B cell (primary cell): ENCODE measurements at regions not wholly inside any gene's neighbourhood (a gene's known extent, or its start where the extent isn't known, plus 50 kb on each side); places are given as distances from the start of the nearest gene placed in this dataset.

Experiments
- ATAC-seq: fragments of 200-7000 bp; cut with Tn5 transposase; one replicate; pipeline ENCODE4 v1.10.0; 2021; ENCODE audit warnings: low read depth, mild to moderate bottlenecking, moderate number of reproducible peaks, moderate library complexity
- CTCF ChIA-PET: fragments of 350-600 bp; sonication (Branson Sonifier 250); formaldehyde crosslinking; loops from one replicate; lab custom pipeline; 2021; ENCODE audit warnings: antibody characterized with exemption, inconsistent platforms; lab: Charles Lee
- POLR2A ChIA-PET: fragments of 350-600 bp; sonication (Branson Sonifier 250); formaldehyde crosslinking; loops from one replicate; lab custom pipeline; 2021; ENCODE audit warnings: antibody characterized with exemption; lab: Charles Lee
- DNase-seq: peaks from one replicate; pipeline ENCODE4 v3.0.0; 2013
- H2AFZ ChIP-seq: 2 replicates; pipeline ENCODE4 v1.6.1; 2012; ENCODE audit warnings: mild to moderate bottlenecking, low read depth, low read length; ENCODE audit not compliant: insufficient read depth, poor library complexity, severe bottlenecking
- H3K27ac ChIP-seq, 2 donors: 1 replicate in 1 of 2; 2 replicates in 1 of 2; pipeline ENCODE4 v1.5.1; 2012 to 2013; ENCODE audit warnings: low read length in 2 of 2, mild to moderate bottlenecking in 2 of 2, moderate library complexity in 1 of 2
- H3K27me3 ChIP-seq, 4 experiments: fragments of 200-600 bp in 1 of 4; sonication (generic) in 1 of 4; replicated peaks in 1 of 4; 1 replicate in 2 of 4; 2 replicates in 2 of 4; pipeline versions ENCODE4 v1.6.1 to v1.7.0; 2013 to 2016; ENCODE audit warnings: low read length in 3 of 4, mild to moderate bottlenecking in 2 of 4, mixed read lengths in 1 of 4, moderate library complexity in 1 of 4; ENCODE audit not compliant: insufficient read depth in 4 of 4, control insufficient read depth in 3 of 4; ENCODE audit errors: control extremely low read depth in 1 of 4
- H3K36me3 ChIP-seq, 2 experiments: replicated peaks in 1 of 2; 1 replicate in 1 of 2; 2 replicates in 1 of 2; pipeline versions ENCODE4 v1.6.1 to v1.7.1; 2013; ENCODE audit warnings: low read length in 1 of 2; ENCODE audit not compliant: insufficient read depth in 2 of 2, control insufficient read depth in 1 of 2; ENCODE audit errors: control extremely low read depth in 1 of 2, extremely low read depth in 1 of 2
- H3K4me1 ChIP-seq, 2 donors: fragments of 200-600 bp in 1 of 2; sonication (generic) in 1 of 2; 1 replicate in 1 of 2; 2 replicates in 1 of 2; pipeline versions ENCODE4 v1.5.1 to v1.6.1; 2013 to 2017; ENCODE audit warnings: low read length in 2 of 2; ENCODE audit not compliant: control insufficient read depth in 2 of 2, insufficient read depth in 2 of 2
- H3K4me2 ChIP-seq: replicated peaks from 2 replicates; pipeline ENCODE3; 2012; ENCODE audit warnings: mild to moderate bottlenecking, low read depth, low read length; ENCODE audit not compliant: poor library complexity, severe bottlenecking
- H3K4me3 ChIP-seq, 5 experiments: fragments of 200-600 bp in 1 of 5; sonication (generic) in 1 of 5; 1 replicate in 3 of 5; 2 replicates in 2 of 5; pipeline versions ENCODE4 v1.5.1 to v1.7.0; 2011 to 2016; ENCODE audit warnings: low read length in 4 of 5, mild to moderate bottlenecking in 4 of 5, low read depth in 2 of 5, control low read depth in 1 of 5, moderate library complexity in 1 of 5; ENCODE audit not compliant: insufficient read depth in 1 of 5; ENCODE audit errors: control extremely low read depth in 1 of 5, extremely low read depth in 1 of 5
- H3K79me2 ChIP-seq: fragments of 200-600 bp; sonication (generic); one replicate; pipeline ENCODE4 v1.6.0; 2016; ENCODE audit warnings: low read length; ENCODE audit not compliant: control insufficient read depth, insufficient read depth
- H3K9ac ChIP-seq: fragments of 200-600 bp; sonication (generic); 2 replicates; pipeline ENCODE4 v1.6.1; 2017; ENCODE audit warnings: mild to moderate bottlenecking, low read length, moderate library complexity
- H3K9me3 ChIP-seq, 3 donors: one replicate each; pipeline versions ENCODE4 v1.6.1 to v1.7.1; 2013; ENCODE audit warnings: low read length in 2 of 3; ENCODE audit not compliant: control insufficient read depth in 2 of 3, insufficient read depth in 1 of 3; ENCODE audit errors: control extremely low read depth in 1 of 3
- H4K20me1 ChIP-seq: 2 replicates; pipeline ENCODE4 v1.6.0; 2012; ENCODE audit warnings: mild to moderate bottlenecking, low read length; ENCODE audit not compliant: insufficient read depth, control insufficient read depth, poor library complexity, severe bottlenecking
- H3K27ac Mint-ChIP-seq: one replicate; pipeline ENCODE4 v1.8.0; 2021; ENCODE audit warnings: mixed read lengths
- H3K27me3 Mint-ChIP-seq: one replicate; pipeline ENCODE4 v1.8.0; 2021; ENCODE audit warnings: mixed read lengths
- H3K4me1 Mint-ChIP-seq: one replicate; pipeline ENCODE4 v1.8.0; 2021; ENCODE audit warnings: mixed read lengths
- H3K4me3 Mint-ChIP-seq: one replicate; pipeline ENCODE4 v1.8.0; 2021; ENCODE audit warnings: mixed read lengths
- H3K9me3 Mint-ChIP-seq: one replicate; pipeline ENCODE4 v1.8.0; 2022; ENCODE audit warnings: mixed read lengths; ENCODE audit not compliant: insufficient read depth
- CTCF ChIP-seq: fragments of 200-600 bp; IDR thresholded peaks from one replicate; pipeline ENCODE4 v1.8.0; 2022; ENCODE audit warnings: antibody characterized with exemption, mild to moderate bottlenecking
- EZH2 ChIP-seq: IDR thresholded peaks from 2 replicates; pipeline ENCODE4 v1.6.1; 2012; ENCODE audit warnings: borderline replicate concordance, low read depth, mild to moderate bottlenecking, moderate library complexity, low read length; ENCODE audit not compliant: insufficient read depth, poor library complexity, severe bottlenecking
- WGBS: methylation state at CpG from one replicate; pipeline ENCODE4 v1.1.5; 2013; ENCODE audit warnings: missing lambda C conversion rate; ENCODE audit not compliant: insufficient coverage; 5-methylcytosine and 5-hydroxymethylcytosine counted together
- intact Hi-C: fragments of 100-400 bp; cut with micrococcal nuclease; formaldehyde crosslinking; loops from one replicate; pipeline ENCODE4 v1.10.0; 2022

GRCh38 chr13:90796474-90796873 is 551.0 kb upstream of the MIR17HG start:
- ATAC-seq (no peak), DNase-seq (no peak)
- intact Hi-C loops = no loop called here
- Histone ChIP-seq H3K27me3 (no peaks in the 10 kb centered on the region), H4K20me1 (no peaks in the 10 kb centered on the region), H3K79me2 (no peaks in the 10 kb centered on the region), H3K4me3 (no peak overlapping the region), H3K4me1 (no peaks in the 10 kb centered on the region), H3K9me3 (no peaks in the 10 kb centered on the region), H3K9ac (no peak overlapping the region), H3K36me3 (no peaks in the 10 kb centered on the region), H3K4me2 (no peak overlapping the region), H2AFZ (no peak overlapping the region), H3K27ac (no peak overlapping the region)
- TF ChIP-seq EZH2 = no peak
- TF ChIP-seq CTCF = no peak
- Mint-ChIP-seq H3K9me3 (peaks cover 2% of the 10 kb centered on the region), H3K27ac (no peak overlapping the region), H3K4me3 (no peak overlapping the region), H3K4me1 (no peaks in the 10 kb centered on the region), H3K27me3 (no peaks in the 10 kb centered on the region)
- ChIA-PET CTCF (no interaction called here), POLR2A (no interaction called here)
- 86% methylated on average over 1 of the region's 4 CpGs for WGBS

DNA sequence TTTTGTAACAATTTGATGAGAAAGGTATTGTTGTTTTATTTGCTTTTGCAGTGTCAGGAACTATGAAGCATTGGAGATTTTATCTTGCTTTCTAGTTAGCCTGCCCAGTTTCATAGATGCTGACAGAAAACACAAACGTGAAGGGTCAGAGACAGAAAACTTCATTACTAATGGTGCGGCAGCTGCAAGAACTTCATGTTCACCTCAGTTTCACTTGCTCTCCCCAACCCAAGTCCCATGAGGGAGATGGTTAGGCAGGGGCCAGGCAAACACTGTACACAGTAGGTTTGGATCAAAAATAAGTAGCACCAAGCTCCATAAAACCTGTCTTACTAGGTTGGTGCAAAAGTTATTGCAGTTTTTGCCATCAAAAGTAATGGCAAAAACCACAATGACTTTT is 550.2 kb upstream of the MIR17HG start:
- H3K27me3 Mint-ChIP-seq = no peaks in the 10 kb centered on the region
- CTCF ChIA-PET = no interaction called here

More for the DNA sequence above, 550.2 kb upstream of the MIR17HG start:
- Mint-ChIP-seq H3K4me3 (no peak overlapping the region), H3K9me3 (no peaks in the 10 kb centered on the region), H3K27ac (no peak overlapping the region), H3K4me1 (no peaks in the 10 kb centered on the region)
- H3K4me1 ChIP-seq = no peaks in the 10 kb centered on the region
- H3K4me2 ChIP-seq = no peak overlapping the region
- POLR2A ChIA-PET = no interaction called here
- no peak overlapping the region for H2AFZ ChIP-seq
- no peaks in the 10 kb centered on the region for H3K79me2 ChIP-seq
- TF ChIP-seq CTCF (no peak), EZH2 (no peak)
- H3K27me3 ChIP-seq = no peaks in the 10 kb centered on the region
- H3K36me3 ChIP-seq = no peaks in the 10 kb centered on the region
- no peaks in the 10 kb centered on the region for H4K20me1 ChIP-seq
- ATAC-seq (no peak), DNase-seq (no peak)
- WGBS = no CpG with 5 or more reads among the region's 2 CpGs
- H3K9me3 ChIP-seq = no peaks in the 10 kb centered on the region
- intact Hi-C loops = no loop called here
- H3K27ac ChIP-seq = no peak overlapping the region
- no peak overlapping the region for H3K9ac ChIP-seq
- H3K4me3 ChIP-seq = no peak overlapping the region
